Activated CD4-positive, alpha-beta T cell treated with anti-CD3 and anti-CD28 coated beads, Interleukin-2, amount 10 ng/mL, durations not matched to agents 24 days and 14 days (primary cell): ENCODE measurements at regions not wholly inside any gene's neighbourhood (a gene's known extent, or its start where the extent isn't known, plus 50 kb on each side); places are given as distances from the start of the nearest gene placed in this dataset.
"Not testable (repeated sequence)": the region's sequence is repeated elsewhere in the genome, so short reads cannot be mapped to it uniquely, and the experiment has no call there.

Experiments used
- DNase-seq: peaks from one replicate; pipeline ENCODE4 v3.0.0; 2022
- H3K27ac Mint-ChIP-seq: one replicate; pipeline ENCODE4 v1.8.0; 2022; ENCODE audit warnings: mild to moderate bottlenecking, mixed read lengths
- H3K27me3 Mint-ChIP-seq: one replicate; pipeline ENCODE4 v1.8.0; 2022; ENCODE audit warnings: mixed read lengths
- H3K36me3 Mint-ChIP-seq: one replicate; pipeline ENCODE4 v1.8.0; 2022; ENCODE audit warnings: low read depth, mild to moderate bottlenecking, mixed read lengths
- H3K4me1 Mint-ChIP-seq: one replicate; pipeline ENCODE4 v1.8.0; 2021; ENCODE audit warnings: mixed read lengths
- H3K4me3 Mint-ChIP-seq: one replicate; pipeline ENCODE4 v1.8.0; 2022; ENCODE audit warnings: mild to moderate bottlenecking, moderate library complexity, mixed read lengths
- H3K9me3 Mint-ChIP-seq: one replicate; pipeline ENCODE4 v1.8.0; 2021; ENCODE audit warnings: mixed read lengths
- intact Hi-C: fragments of 100-400 bp; cut with micrococcal nuclease; formaldehyde crosslinking; loops from one replicate; pipeline ENCODE4 v1.15.1; 2023

- H3K36me3 Mint-ChIP-seq: no peaks in the 10 kb centered on the region
- intact Hi-C loops: no loop called here
Measured at GRCh38 chr3:187521546-187521945, 148.6 kb downstream of the SST start.

GRCh38 chr3:187520027-187520945 is 149.9 kb downstream of the SST start:
- no peaks in the 10 kb centered on the region for H3K4me1 Mint-ChIP-seq
- no peaks in the 10 kb centered on the region for H3K36me3 Mint-ChIP-seq
- no peak for DNase-seq
- no peak overlapping the region for H3K4me3 Mint-ChIP-seq
- peaks cover 11% of the 10 kb centered on the region for H3K27me3 Mint-ChIP-seq
- no peaks in the 10 kb centered on the region for H3K9me3 Mint-ChIP-seq
- intact Hi-C loops: no loop called here
- H3K27ac Mint-ChIP-seq: no peak overlapping the region

More at GRCh38 chr3:187521546-187521945, 148.6 kb downstream of the SST start:
- no peak overlapping the region for H3K27ac Mint-ChIP-seq
- H3K4me1 Mint-ChIP-seq: no peaks in the 10 kb centered on the region
- no peaks in the 10 kb centered on the region for H3K9me3 Mint-ChIP-seq
- no peak for DNase-seq
- no peak overlapping the region for H3K4me3 Mint-ChIP-seq
- H3K27me3 Mint-ChIP-seq: peaks cover 13% of the 10 kb centered on the region

- H3K4me3 Mint-ChIP-seq: no peak overlapping the region
- DNase-seq: no peak
- no peaks in the 10 kb centered on the region for H3K4me1 Mint-ChIP-seq
- intact Hi-C loops: no loop called here
- H3K36me3 Mint-ChIP-seq: no peaks in the 10 kb centered on the region
- no peaks in the 10 kb centered on the region for H3K9me3 Mint-ChIP-seq
- H3K27ac Mint-ChIP-seq: no peak overlapping the region
- peaks cover 9% of the 10 kb centered on the region for H3K27me3 Mint-ChIP-seq
Measured at GRCh38 chr3:187519428-187519890, 150.7 kb downstream of the SST start.

- H3K27ac Mint-ChIP-seq: no peak overlapping the region
- intact Hi-C loops: no loop called here
- no peak for DNase-seq
- H3K9me3 Mint-ChIP-seq: no peaks in the 10 kb centered on the region
- peaks cover 5% of the 10 kb centered on the region for H3K27me3 Mint-ChIP-seq
- no peaks in the 10 kb centered on the region for H3K4me1 Mint-ChIP-seq
- H3K36me3 Mint-ChIP-seq: no peaks in the 10 kb centered on the region
- no peak overlapping the region for H3K4me3 Mint-ChIP-seq
Measured at GRCh38 chr3:187518616-187519015, 150.4 kb downstream of the RTP4 start.

- Mint-ChIP-seq H3K27me3 (peaks cover 5% of the 10 kb centered on the region), H3K36me3 (no peaks in the 10 kb centered on the region), H3K27ac (no peak overlapping the region), H3K4me3 (no peak overlapping the region), H3K4me1 (no peaks in the 10 kb centered on the region), H3K9me3 (no peaks in the 10 kb centered on the region)
- no peak for DNase-seq
- intact Hi-C loops: no loop called here
Measured at GRCh38 chr3:187518207-187518606, 150.0 kb downstream of the RTP4 start.

GRCh38 chr3:187516446-187517185 is 148.4 kb downstream of the RTP4 start:
- Mint-ChIP-seq H3K4me1 (no peaks in the 10 kb centered on the region), H3K4me3 (no peak overlapping the region), H3K27me3 (peaks cover 5% of the 10 kb centered on the region), H3K36me3 (no peaks in the 10 kb centered on the region), H3K27ac (no peak overlapping the region), H3K9me3 (no peaks in the 10 kb centered on the region)
- DNase-seq: no peak
- intact Hi-C loops: no loop called here

DNA sequence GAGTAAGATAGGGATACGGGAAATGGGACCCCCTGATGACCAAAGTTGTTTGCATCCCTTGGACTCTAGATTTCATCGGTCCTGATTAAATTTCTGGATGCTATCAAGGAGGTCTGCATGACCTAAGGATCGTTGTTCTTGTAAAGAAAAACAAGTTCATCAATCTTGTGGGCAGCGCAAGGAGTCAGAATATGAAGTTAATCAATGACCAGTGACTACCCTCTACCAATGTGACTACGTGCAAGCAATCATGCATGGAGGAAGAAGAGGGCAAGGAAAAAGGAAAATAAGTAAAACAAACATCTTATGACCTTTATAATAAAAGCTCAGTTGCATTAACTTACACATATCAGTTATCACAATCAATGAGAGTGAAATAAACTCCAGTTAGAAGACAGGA is 139.7 kb downstream of the RTP4 start:
- Mint-ChIP-seq H3K4me1 (no peaks in the 10 kb centered on the region), H3K9me3 (no peaks in the 10 kb centered on the region), H3K4me3 (no peak overlapping the region), H3K27ac (no peak overlapping the region), H3K36me3 (no peaks in the 10 kb centered on the region), H3K27me3 (peaks cover 17% of the 10 kb centered on the region)
- intact Hi-C loops: no loop called here
- no peak for DNase-seq

- Mint-ChIP-seq H3K27me3 (peaks cover 17% of the 10 kb centered on the region), H3K4me3 (no peak overlapping the region), H3K4me1 (no peaks in the 10 kb centered on the region), H3K27ac (no peak overlapping the region), H3K36me3 (no peaks in the 10 kb centered on the region), H3K9me3 (no peaks in the 10 kb centered on the region)
- no peak for DNase-seq
- intact Hi-C loops: no loop called here
Measured at GRCh38 chr3:187507266-187507665, 139.1 kb downstream of the RTP4 start.

DNA sequence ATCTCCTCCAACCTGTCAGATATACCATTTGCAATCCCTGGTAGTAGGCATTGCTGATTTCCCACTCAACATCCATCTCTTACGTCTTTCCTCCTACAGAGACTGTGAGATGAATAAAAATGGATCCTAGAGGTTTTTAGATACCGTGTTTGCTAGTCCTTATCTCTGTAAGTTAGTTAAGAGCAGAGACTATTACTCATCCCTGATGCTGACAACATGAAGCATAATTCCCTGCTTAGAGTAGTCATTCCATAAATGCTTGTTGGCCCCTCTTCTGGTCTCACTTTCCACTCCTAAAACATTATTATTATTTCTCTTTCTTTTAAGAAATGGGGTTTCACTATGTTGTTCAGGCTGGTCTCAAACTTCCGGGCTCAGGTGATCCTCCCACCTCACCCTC is 136.2 kb downstream of the RTP4 start:
- Mint-ChIP-seq H3K36me3 (no peaks in the 10 kb centered on the region), H3K27ac (no peak overlapping the region), H3K4me1 (no peaks in the 10 kb centered on the region), H3K4me3 (no peak overlapping the region), H3K9me3 (no peaks in the 10 kb centered on the region), H3K27me3 (peaks cover 16% of the 10 kb centered on the region)
- DNase-seq: no peak
- intact Hi-C loops: no loop called here

GRCh38 chr3:187498211-187498724 is 130.1 kb downstream of the RTP4 start:
- Mint-ChIP-seq H3K36me3 (no peaks in the 10 kb centered on the region), H3K27ac (no peak overlapping the region), H3K4me1 (no peaks in the 10 kb centered on the region), H3K4me3 (no peak overlapping the region), H3K27me3 (peaks cover 13% of the 10 kb centered on the region), H3K9me3 (no peaks in the 10 kb centered on the region)
- intact Hi-C loops: no loop called here
- peak; percentile 6 for DNase-seq

GRCh38 chr3:187497052-187497451 is 128.9 kb downstream of the RTP4 start:
- Mint-ChIP-seq H3K4me1 (no peaks in the 10 kb centered on the region), H3K4me3 (no peak overlapping the region), H3K36me3 (no peaks in the 10 kb centered on the region), H3K27me3 (peaks cover 13% of the 10 kb centered on the region), H3K9me3 (no peaks in the 10 kb centered on the region), H3K27ac (no peak overlapping the region)
- intact Hi-C loops: no loop called here
- no peak for DNase-seq

GRCh38 chr3:187494056-187494455 is 125.9 kb downstream of the RTP4 start:
- H3K36me3 Mint-ChIP-seq, H3K4me3 Mint-ChIP-seq: not testable (repeated sequence)

DNA sequence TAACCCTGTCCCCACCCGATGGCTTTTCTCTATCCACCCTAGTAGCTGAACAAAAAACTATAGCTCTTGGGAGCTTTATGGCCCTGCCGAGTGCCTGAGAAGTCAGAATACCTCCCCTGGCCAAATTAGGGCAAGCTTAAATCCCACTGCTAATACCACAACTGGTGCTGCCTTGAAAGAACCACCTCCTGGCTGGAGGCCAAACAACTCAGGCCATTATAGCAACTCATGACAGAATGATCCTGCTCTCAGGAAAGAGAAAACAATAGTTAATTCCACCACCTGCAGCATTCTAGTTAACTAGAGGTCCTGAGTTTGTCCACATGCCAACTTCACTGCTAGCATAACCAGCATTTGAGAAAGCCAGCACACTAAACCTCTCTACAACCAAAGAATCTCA is 123.2 kb downstream of the RTP4 start:
- Mint-ChIP-seq H3K4me3 (no peak overlapping the region), H3K27ac (no peak overlapping the region), H3K9me3 (no peaks in the 10 kb centered on the region), H3K4me1 (no peaks in the 10 kb centered on the region), H3K36me3 (no peaks in the 10 kb centered on the region), H3K27me3 (peaks cover 8% of the 10 kb centered on the region)
- DNase-seq: peak; percentile 27
- intact Hi-C loops: no loop called here

More at GRCh38 chr3:187494056-187494455, 125.9 kb downstream of the RTP4 start:
- H3K9me3 Mint-ChIP-seq, intact Hi-C loops, H3K4me1 Mint-ChIP-seq, H3K27ac Mint-ChIP-seq: not testable (repeated sequence)
- H3K27me3 Mint-ChIP-seq: peaks cover 11% of the 10 kb centered on the region
- peak; percentile 15 for DNase-seq

DNA sequence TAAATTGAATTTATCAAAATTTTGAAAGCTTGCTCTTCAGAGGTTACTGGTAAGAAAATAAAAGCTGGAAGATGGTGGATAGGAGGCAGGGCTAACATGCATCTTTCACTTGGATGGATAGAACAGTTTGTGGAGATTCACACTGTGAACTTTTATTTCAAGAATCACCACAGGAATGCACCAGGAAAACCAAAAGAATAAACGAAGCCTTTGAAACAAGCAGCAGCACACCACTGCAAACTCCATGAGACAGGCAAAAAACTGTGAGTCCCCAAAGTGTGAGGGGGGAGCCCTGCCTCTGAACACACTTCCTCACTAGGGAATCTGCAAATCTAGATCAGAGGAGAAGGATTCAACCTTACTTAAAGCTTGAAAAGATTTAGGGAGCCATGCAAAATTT is 122.2 kb downstream of the RTP4 start:
- intact Hi-C loops: no loop called here
- Mint-ChIP-seq H3K27me3 (peaks cover 12% of the 10 kb centered on the region), H3K27ac (no peak overlapping the region), H3K4me3 (no peak overlapping the region), H3K9me3 (no peaks in the 10 kb centered on the region), H3K4me1 (no peaks in the 10 kb centered on the region), H3K36me3 (no peaks in the 10 kb centered on the region)
- no peak for DNase-seq
